Right lobe of liver (tissue), 6 donors: ENCODE measurements at regions not wholly inside any gene's neighbourhood (a gene's known extent, or its start where the extent isn't known, plus 50 kb on each side); places are given as distances from the start of the nearest gene placed in this dataset.

Experiments used
- ATAC-seq, 4 donors: fragments of 200-7000 bp; cut with Tn5 transposase; one replicate each; pipeline ENCODE4 v1.9.1; 2020; ENCODE audit warnings: mild to moderate bottlenecking in 4 of 4, moderate library complexity in 4 of 4
- DNase-seq, 3 donors: peaks; one replicate each; pipeline ENCODE4 v3.0.0-alpha.2; 2020
- H3K27ac ChIP-seq, 3 donors: fragments of 200-600 bp; one replicate each; pipeline ENCODE4 v1.8.0; 2022
- H3K27me3 ChIP-seq, 2 donors: fragments of 200-600 bp; one replicate each; pipeline ENCODE4 v1.8.0; 2022
- H3K36me3 ChIP-seq, 4 donors: fragments of 200-600 bp; sonication (generic) in 1 of 4; one replicate each; pipeline versions ENCODE4 v1.5.1 to v1.8.0; 2017 to 2022; ENCODE audit warnings: control low read depth in 1 of 4
- H3K4me1 ChIP-seq, 4 donors: fragments of 200-600 bp; sonication (generic) in 1 of 4; one replicate each; pipeline versions ENCODE4 v1.5.1 to v1.8.0; 2017 to 2022; ENCODE audit warnings: control low read depth in 1 of 4
- H3K4me3 ChIP-seq, 3 donors: fragments of 200-600 bp; one replicate each; pipeline ENCODE4 v1.8.0; 2022
- H3K9me3 ChIP-seq, 4 donors: fragments of 200-600 bp; sonication (generic) in 1 of 4; one replicate each; pipeline versions ENCODE4 v1.5.1 to v1.8.0; 2017 to 2022; ENCODE audit warnings: control low read depth in 1 of 4
- CTCF ChIP-seq, 4 donors: fragments of 200-600 bp in 3 of 4; fragments of 450-650 bp in 1 of 4; IDR thresholded peaks; one replicate each; pipeline versions ENCODE4 v1.5.1 to v1.8.0; 2016 to 2022; ENCODE audit warnings: antibody characterized with exemption in 4 of 4, mild to moderate bottlenecking in 2 of 4
- POLR2A ChIP-seq: fragments of 450-650 bp; IDR thresholded peaks from one replicate; pipeline ENCODE4 v1.6.1; 2017; ENCODE audit warnings: antibody characterized with exemption, mild to moderate bottlenecking
- WGBS: methylation state at CpG from one replicate; pipeline ENCODE4 v1.1.6; 2018; ENCODE audit warnings: low coverage, low lambda C conversion rate; ENCODE audit not compliant: insufficient coverage; ENCODE audit errors: missing lambda C conversion rate; 5-methylcytosine and 5-hydroxymethylcytosine counted together
- intact Hi-C, 2 donors: fragments of 100-400 bp; cut with DNase I; formaldehyde crosslinking; loops; one replicate each; pipeline versions ENCODE4 v1.11.2 to v1.14.1; 2022
- donor health status: DM: no; HTN: yes; CAD: no.
- donor health status: DM: no; HTN: no; CAD: no.
- donor health status: DM: no; HTN: no; CAD: no.
- donor health status: DM: no; HTN: yes; CAD: no.
- donor health status: DM: no; HTN: yes; CAD: no.

- no peak for DNase-seq
- H3K4me3 ChIP-seq, result no peak overlapping the region
- H3K27ac ChIP-seq, result no peak overlapping the region
- WGBS, result 96% methylated on average over 7 of the region's 7 CpGs
- TF ChIP-seq CTCF (IDR thresholded peaks at IDR 0.05) (no peak), POLR2A (no peak)
- no peaks in the 10 kb centered on the region for H3K27me3 ChIP-seq
- intact Hi-C loops, result no loop called here
- H3K4me1 ChIP-seq, result peaks cover 0 to 9% (median 0%) of the 10 kb centered on the region in 4 donors
- no peaks in the 10 kb centered on the region for H3K36me3 ChIP-seq
- ATAC-seq, result no peak
- no peaks in the 10 kb centered on the region for H3K9me3 ChIP-seq
Observed at GRCh38 chr3:102599819-102600576, 165.2 kb downstream of the ZPLD1 start.

- whole genome bisulfite sequencing, result 92% methylated on average over 1 of the region's 1 CpG
- no peak overlapping the region for H3K27ac ChIP-seq
- TF ChIP-seq CTCF (IDR thresholded peaks at IDR 0.05) (no peak), POLR2A (no peak)
- intact Hi-C loops, result no loop called here
- ATAC-seq (no peak), DNase-seq (no peak)
- H3K36me3 ChIP-seq, result no peaks in the 10 kb centered on the region
- peaks cover 0 to 9% (median 0%) of the 10 kb centered on the region in 4 donors for H3K4me1 ChIP-seq
- no peaks in the 10 kb centered on the region for H3K27me3 ChIP-seq
- no peak overlapping the region for H3K4me3 ChIP-seq
- no peaks in the 10 kb centered on the region for H3K9me3 ChIP-seq
Observed at GRCh38 chr3:102605153-102605552, 170.3 kb downstream of the ZPLD1 start.

- TF ChIP-seq POLR2A, result no peak
- no peak for TF ChIP-seq CTCF (IDR thresholded peaks at IDR 0.05)
Observed at GRCh38 chr3:102608875-102609274, 174.1 kb downstream of the ZPLD1 start.

DNA sequence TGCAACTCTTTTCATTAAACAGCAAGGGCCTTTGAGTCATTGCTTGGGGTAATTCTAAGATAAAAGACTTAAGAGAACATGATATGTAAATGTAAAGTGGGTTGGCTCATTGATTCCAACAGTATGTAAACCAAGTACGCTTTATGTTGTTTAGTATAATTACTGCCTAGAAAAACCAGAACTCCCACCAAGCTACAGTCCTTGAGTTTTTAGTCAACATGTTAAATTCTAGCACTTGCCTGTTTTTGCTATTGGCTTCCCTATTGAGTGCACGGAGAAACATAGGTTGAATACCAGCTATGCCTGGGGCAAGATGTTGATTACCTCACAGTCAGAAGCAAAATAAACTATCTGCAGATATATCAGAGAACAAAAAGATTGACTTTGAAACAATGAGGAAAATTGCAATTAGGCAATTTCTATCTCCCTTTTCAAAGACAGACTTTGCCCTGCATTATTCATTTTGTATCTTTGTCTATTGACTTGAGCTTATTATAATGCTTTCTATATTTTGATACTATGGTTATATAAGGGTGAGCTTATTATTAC, 179.3 kb downstream of the ZPLD1 start:
- no peak for ATAC-seq
- TF ChIP-seq CTCF (IDR thresholded peaks at IDR 0.05) (no peak), POLR2A (no peak)
- WGBS, result 100% methylated on average over 2 of the region's 2 CpGs

More at GRCh38 chr3:102608875-102609274, 174.1 kb downstream of the ZPLD1 start:
- H3K27me3 ChIP-seq, result no peaks in the 10 kb centered on the region
- DNase-seq (no peak), ATAC-seq (no peak)
- H3K27ac ChIP-seq, result no peak overlapping the region
- intact Hi-C loops, result no loop called here
- H3K4me1 ChIP-seq, result no peaks in the 10 kb centered on the region
- no peaks in the 10 kb centered on the region for H3K9me3 ChIP-seq
- 66% methylated on average over 2 of the region's 2 CpGs for WGBS
- no peaks in the 10 kb centered on the region for H3K36me3 ChIP-seq
- H3K4me3 ChIP-seq, result no peak overlapping the region

More for the DNA sequence above, 179.3 kb downstream of the ZPLD1 start:
- no peak overlapping the region for H3K27ac ChIP-seq
- DNase-seq, result no peak
- no peak overlapping the region for H3K4me3 ChIP-seq
- H3K9me3 ChIP-seq, result no peaks in the 10 kb centered on the region
- intact Hi-C loops, result no loop called here
- no peaks in the 10 kb centered on the region for H3K36me3 ChIP-seq
- H3K27me3 ChIP-seq, result no peaks in the 10 kb centered on the region
- no peaks in the 10 kb centered on the region for H3K4me1 ChIP-seq
